CD14-positive monocyte (primary cell): ENCODE measurements at regions not wholly inside any gene's neighbourhood (a gene's known extent, or its start where the extent isn't known, plus 50 kb on each side); places are given as distances from the start of the nearest gene placed in this dataset.

Source experiments
- DNase-seq, 3 donors: peaks; one replicate each; pipeline ENCODE4 v3.0.0-alpha.2; 2011 to 2022
- H2AFZ ChIP-seq: 2 replicates; pipeline ENCODE4 v1.6.0; 2012; ENCODE audit warnings: mild to moderate bottlenecking, low read depth, low read length, inconsistent platforms; ENCODE audit not compliant: insufficient read depth, poor library complexity, severe bottlenecking
- H3K27ac ChIP-seq, 2 donors: 1 replicate in 1 of 2; 2 replicates in 1 of 2; pipeline ENCODE4 v1.5.1; 2012 to 2013; ENCODE audit warnings: low read length in 2 of 2, control low read depth in 1 of 2, inconsistent platforms in 1 of 2, low read depth in 1 of 2, mild to moderate bottlenecking in 1 of 2
- H3K27me3 ChIP-seq, 2 donors: one replicate each; pipeline versions ENCODE4 v1.6.0 to v1.6.1; 2011 to 2013; ENCODE audit warnings: low read length in 2 of 2; ENCODE audit not compliant: control insufficient read depth in 2 of 2, insufficient read depth in 2 of 2
- H3K36me3 ChIP-seq, 2 donors: replicated peaks in 1 of 2; 1 replicate in 1 of 2; 2 replicates in 1 of 2; pipeline versions ENCODE4 v1.5.1 to v1.6.1; 2012 to 2013; ENCODE audit warnings: low read length in 2 of 2, control low read depth in 1 of 2, inconsistent platforms in 1 of 2, mild to moderate bottlenecking in 1 of 2; ENCODE audit not compliant: insufficient read depth in 2 of 2, control insufficient read depth in 1 of 2
- H3K4me1 ChIP-seq, 2 donors: 1 replicate in 1 of 2; 2 replicates in 1 of 2; pipeline versions ENCODE4 v1.5.1 to v1.6.1; 2012 to 2013; ENCODE audit warnings: low read length in 2 of 2, control low read depth in 1 of 2, inconsistent platforms in 1 of 2, mild to moderate bottlenecking in 1 of 2, moderate library complexity in 1 of 2; ENCODE audit not compliant: insufficient read depth in 2 of 2, control insufficient read depth in 1 of 2
- H3K4me2 ChIP-seq: replicated peaks from 2 replicates; pipeline ENCODE3; 2012; ENCODE audit warnings: low read length, moderate library complexity, mild to moderate bottlenecking; ENCODE audit not compliant: poor library complexity, severe bottlenecking; ENCODE audit errors: extremely low read depth
- H3K4me3 ChIP-seq, 3 experiments: fragments of 200-600 bp in 1 of 3; sonication (generic) in 1 of 3; replicated peaks in 1 of 3; 1 replicate in 2 of 3; 2 replicates in 1 of 3; pipeline ENCODE4 v1.5.1; 2011 to 2013; ENCODE audit warnings: low read length in 3 of 3, mild to moderate bottlenecking in 3 of 3, control low read depth in 2 of 3, low read depth in 2 of 3, inconsistent platforms in 1 of 3, moderate library complexity in 1 of 3
- H3K79me2 ChIP-seq: 2 replicates; pipeline ENCODE4 v1.6.0; 2012; ENCODE audit warnings: mild to moderate bottlenecking, control low read depth, inconsistent platforms, low read length, moderate library complexity; ENCODE audit not compliant: insufficient read depth
- H3K9ac ChIP-seq: 2 replicates; pipeline ENCODE4 v1.6.0; 2017; ENCODE audit warnings: low read length, mild to moderate bottlenecking; ENCODE audit not compliant: insufficient read depth, poor library complexity, severe bottlenecking
- H3K9me3 ChIP-seq, 2 donors: replicated peaks in 1 of 2; 1 replicate in 1 of 2; 2 replicates in 1 of 2; pipeline versions ENCODE4 v1.5.1 to v1.6.1; 2012 to 2013; ENCODE audit warnings: low read length in 2 of 2, control low read depth in 1 of 2; ENCODE audit not compliant: control insufficient read depth in 1 of 2, insufficient read depth in 1 of 2
- H4K20me1 ChIP-seq: 2 replicates; pipeline ENCODE4 v1.6.0; 2012; ENCODE audit warnings: mild to moderate bottlenecking, low read length, control low read depth, moderate library complexity; ENCODE audit not compliant: insufficient read depth
- H3K27ac Mint-ChIP-seq, 7 donors: one replicate each; pipeline ENCODE4 v1.8.0; 2020; ENCODE audit warnings: mild to moderate bottlenecking in 7 of 7, mixed read lengths in 7 of 7, moderate library complexity in 6 of 7, inconsistent platforms in 2 of 7
- H3K27me3 Mint-ChIP-seq, 3 donors: one replicate each; pipeline ENCODE4 v1.8.0; 2021 to 2022; ENCODE audit warnings: low read depth in 3 of 3, mild to moderate bottlenecking in 3 of 3, mixed read lengths in 3 of 3, moderate library complexity in 3 of 3, inconsistent platforms in 1 of 3
- H3K36me3 Mint-ChIP-seq, 2 donors: one replicate each; pipeline ENCODE4 v1.8.0; 2020; ENCODE audit warnings: mixed read lengths in 2 of 2, inconsistent platforms in 1 of 2, mild to moderate bottlenecking in 1 of 2
- H3K4me1 Mint-ChIP-seq: one replicate; pipeline ENCODE4 v1.8.0; 2020; ENCODE audit warnings: mild to moderate bottlenecking, mixed read lengths
- H3K4me3 Mint-ChIP-seq, 2 donors: one replicate each; pipeline ENCODE4 v1.8.0; 2020; ENCODE audit warnings: mild to moderate bottlenecking in 2 of 2, mixed read lengths in 2 of 2, moderate library complexity in 1 of 2
- H3K9me3 Mint-ChIP-seq, 7 donors: one replicate each; pipeline ENCODE4 v1.8.0; 2020 to 2022; ENCODE audit warnings: mixed read lengths in 7 of 7, mild to moderate bottlenecking in 6 of 7, moderate library complexity in 6 of 7, inconsistent platforms in 2 of 7
- WGBS: methylation state at CpG from one replicate; pipeline ENCODE4 v1.1.5; 2013; ENCODE audit warnings: missing lambda C conversion rate; ENCODE audit not compliant: insufficient coverage; 5-methylcytosine and 5-hydroxymethylcytosine counted together
- intact Hi-C, 2 donors: fragments of 100-400 bp; cut with micrococcal nuclease; formaldehyde crosslinking; loops; one replicate each; pipeline versions ENCODE4 v1.15.0 to v1.15.1; 2023
- TF ChIP-seq, protein P1 (sequence below): fragments of 200-600 bp; IDR thresholded peaks from one replicate; pipeline ENCODE4 v1.8.0; 2022; ENCODE audit warnings: antibody characterized with exemption, mild to moderate bottlenecking

DNA sequence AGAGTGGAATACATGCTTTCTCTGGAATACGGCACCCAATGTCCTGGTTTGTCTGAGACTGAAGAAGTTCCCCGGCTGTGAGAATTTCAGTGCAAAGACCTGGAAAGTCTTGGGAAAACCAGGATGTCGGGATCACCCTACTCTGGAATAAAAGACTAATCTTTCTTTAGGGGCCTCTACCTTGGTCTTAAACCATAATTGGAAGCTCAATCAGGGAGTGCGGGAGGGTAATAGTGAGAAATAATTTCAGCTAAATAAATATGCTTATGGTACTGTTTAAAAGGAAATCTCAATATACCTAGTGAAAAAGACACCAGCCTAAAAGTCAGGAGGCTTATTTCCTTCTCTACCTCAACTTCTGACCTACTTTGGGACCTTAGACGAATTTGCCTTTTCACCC, 236.1 kb upstream of the GLI3 start:
- no peaks in the 10 kb centered on the region for H3K4me1 Mint-ChIP-seq
- no peak overlapping the region for H3K27ac ChIP-seq
- H3K4me3 Mint-ChIP-seq, result no peak overlapping the region
- H3K9me3 Mint-ChIP-seq, result peaks cover 0 to 8% (median 2%) of the 10 kb centered on the region in 7 donors
- no peak overlapping the region for H3K27ac Mint-ChIP-seq
- intact Hi-C loops, result no loop called here
- no peaks in the 10 kb centered on the region for H3K36me3 ChIP-seq
- peaks cover 0 to 3% of the 10 kb centered on the region in 2 donors for H3K9me3 ChIP-seq
- H3K4me1 ChIP-seq, result no peaks in the 10 kb centered on the region
- no peaks in the 10 kb centered on the region for H3K79me2 ChIP-seq
- H3K27me3 Mint-ChIP-seq, result peaks cover 0 to 2% (median 2%) of the 10 kb centered on the region in 3 donors
- WGBS, result 83% methylated on average over 1 of the region's 5 CpGs
- DNase-seq, result no peak
- no peak overlapping the region for H2AFZ ChIP-seq
- no peak overlapping the region for H3K4me3 ChIP-seq
- H3K4me2 ChIP-seq, result no peak overlapping the region
- no peaks in the 10 kb centered on the region for H3K27me3 ChIP-seq
- H4K20me1 ChIP-seq, result no peaks in the 10 kb centered on the region
- no peak overlapping the region for H3K9ac ChIP-seq
- H3K36me3 Mint-ChIP-seq, result no peaks in the 10 kb centered on the region
- TF ChIP-seq, protein P1, sequence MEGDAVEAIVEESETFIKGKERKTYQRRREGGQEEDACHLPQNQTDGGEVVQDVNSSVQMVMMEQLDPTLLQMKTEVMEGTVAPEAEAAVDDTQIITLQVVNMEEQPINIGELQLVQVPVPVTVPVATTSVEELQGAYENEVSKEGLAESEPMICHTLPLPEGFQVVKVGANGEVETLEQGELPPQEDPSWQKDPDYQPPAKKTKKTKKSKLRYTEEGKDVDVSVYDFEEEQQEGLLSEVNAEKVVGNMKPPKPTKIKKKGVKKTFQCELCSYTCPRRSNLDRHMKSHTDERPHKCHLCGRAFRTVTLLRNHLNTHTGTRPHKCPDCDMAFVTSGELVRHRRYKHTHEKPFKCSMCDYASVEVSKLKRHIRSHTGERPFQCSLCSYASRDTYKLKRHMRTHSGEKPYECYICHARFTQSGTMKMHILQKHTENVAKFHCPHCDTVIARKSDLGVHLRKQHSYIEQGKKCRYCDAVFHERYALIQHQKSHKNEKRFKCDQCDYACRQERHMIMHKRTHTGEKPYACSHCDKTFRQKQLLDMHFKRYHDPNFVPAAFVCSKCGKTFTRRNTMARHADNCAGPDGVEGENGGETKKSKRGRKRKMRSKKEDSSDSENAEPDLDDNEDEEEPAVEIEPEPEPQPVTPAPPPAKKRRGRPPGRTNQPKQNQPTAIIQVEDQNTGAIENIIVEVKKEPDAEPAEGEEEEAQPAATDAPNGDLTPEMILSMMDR, result no peak

DNA sequence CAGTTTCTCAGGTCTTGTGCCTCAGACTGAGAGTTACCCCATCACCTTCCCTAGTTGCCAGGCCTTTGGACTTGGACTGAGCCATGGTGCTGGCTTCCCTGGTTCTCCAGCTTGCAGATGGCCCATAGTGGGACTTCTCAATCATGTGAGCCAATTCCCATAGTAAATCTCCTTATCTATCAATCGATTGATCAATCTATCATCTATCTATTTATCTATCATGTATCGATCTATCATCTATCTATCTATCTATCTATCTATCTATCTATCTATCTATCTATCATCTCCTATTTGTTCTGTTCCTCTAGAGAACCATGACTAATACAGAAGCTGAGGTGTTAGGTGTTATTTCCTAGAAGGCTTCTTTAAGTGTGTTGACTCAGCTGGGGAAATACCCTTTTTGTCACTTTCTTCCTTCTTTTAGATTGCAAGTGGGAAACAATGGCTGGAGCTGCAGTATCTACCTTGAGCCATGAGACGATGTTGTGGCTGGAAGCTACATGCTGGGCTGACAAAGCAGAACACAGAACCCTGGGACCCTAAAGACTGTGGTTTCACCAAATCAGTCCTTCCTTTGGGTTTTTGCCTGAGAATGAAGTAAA, 234.7 kb upstream of the GLI3 start:
- no peaks in the 10 kb centered on the region for H3K4me1 Mint-ChIP-seq
- TF ChIP-seq, protein P1, result no peak
- Histone ChIP-seq H3K27ac (no peak overlapping the region), H3K79me2 (no peaks in the 10 kb centered on the region), H4K20me1 (no peaks in the 10 kb centered on the region), H3K4me2 (no peak overlapping the region), H2AFZ (no peak overlapping the region), H3K9me3 (peaks cover 0 to 5% of the 10 kb centered on the region in 2 donors), H3K27me3 (no peaks in the 10 kb centered on the region), H3K9ac (no peak overlapping the region), H3K4me1 (no peaks in the 10 kb centered on the region), H3K4me3 (no peak overlapping the region), H3K36me3 (no peaks in the 10 kb centered on the region)
- H3K36me3 Mint-ChIP-seq, result no peaks in the 10 kb centered on the region
- no peak overlapping the region for H3K4me3 Mint-ChIP-seq
- 67% methylated on average over 1 of the region's 3 CpGs for WGBS
- no peak overlapping the region for H3K27ac Mint-ChIP-seq
- no peak for DNase-seq
- peaks cover 0 to 2% (median 0%) of the 10 kb centered on the region in 3 donors for H3K27me3 Mint-ChIP-seq
- peaks cover 0 to 7% (median 2%) of the 10 kb centered on the region in 7 donors for H3K9me3 Mint-ChIP-seq
- intact Hi-C loops, result no loop called here
